Activated CD4-positive, alpha-beta T cell treated with anti-CD3 and anti-CD28 coated beads, Interleukin-10, Interleukin-2, amounts not matched to agents 100 ng/mL and 50 ng/mL, durations not matched to agents 16 hours and 8 hours (primary cell): ENCODE measurements at regions not wholly inside any gene's neighbourhood (a gene's known extent, or its start where the extent isn't known, plus 50 kb on each side); places are given as distances from the start of the nearest gene placed in this dataset.
"Not testable (repeated sequence)": the region's sequence is repeated elsewhere in the genome, so short reads cannot be mapped to it uniquely, and the experiment has no call there.

Experiments
- DNase-seq: peaks from one replicate; pipeline ENCODE4 v3.0.0-alpha.2; 2020

DNA sequence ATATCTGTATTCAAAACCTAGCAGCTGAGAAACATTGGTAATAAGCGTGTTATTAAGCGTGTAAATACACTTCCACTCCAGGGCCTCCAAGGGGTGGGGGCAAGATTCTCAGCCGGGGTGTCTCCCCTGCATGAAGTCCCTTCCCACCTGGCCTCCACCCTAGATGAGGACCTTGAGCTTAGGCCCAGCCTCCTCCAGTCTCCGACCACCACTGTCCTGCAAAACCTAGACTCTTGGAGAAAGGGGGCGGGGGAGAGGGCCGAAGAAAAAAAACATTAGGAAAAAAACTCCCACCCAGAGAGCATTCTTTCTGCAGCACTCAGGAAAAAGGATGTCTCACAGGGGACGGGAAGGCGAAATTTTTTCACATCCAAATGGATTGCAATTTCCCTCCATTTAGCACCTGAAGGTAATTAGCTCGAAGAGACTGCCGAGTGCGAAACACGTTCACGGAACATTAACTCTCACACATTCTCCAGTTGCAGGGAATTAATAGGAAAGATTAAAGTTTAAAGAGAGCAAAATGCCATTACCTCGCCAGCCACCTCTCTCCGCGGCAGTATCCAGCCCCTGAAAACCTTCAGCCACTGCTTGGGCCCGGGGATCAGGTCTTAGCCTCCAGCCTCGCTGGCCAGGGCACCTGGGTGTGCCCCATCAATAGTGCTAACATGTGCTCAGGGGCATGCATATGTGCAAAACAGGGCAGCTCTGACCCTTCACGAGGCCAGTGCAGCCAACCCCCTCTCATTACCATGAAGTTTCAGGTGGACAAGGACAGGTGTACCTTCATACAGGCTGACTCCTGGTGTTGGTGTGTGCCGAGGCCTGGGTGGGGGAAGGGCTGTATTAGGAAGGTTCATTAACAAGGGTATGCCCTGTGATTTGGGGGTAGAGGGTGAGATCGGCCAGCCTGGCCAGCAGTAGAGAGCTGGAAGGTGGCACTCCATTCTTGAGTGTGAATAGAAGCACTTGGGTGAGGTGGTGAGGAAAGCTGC, 77.2 kb downstream of the HIF1AN start:
- no peak for DNase-seq

DNA sequence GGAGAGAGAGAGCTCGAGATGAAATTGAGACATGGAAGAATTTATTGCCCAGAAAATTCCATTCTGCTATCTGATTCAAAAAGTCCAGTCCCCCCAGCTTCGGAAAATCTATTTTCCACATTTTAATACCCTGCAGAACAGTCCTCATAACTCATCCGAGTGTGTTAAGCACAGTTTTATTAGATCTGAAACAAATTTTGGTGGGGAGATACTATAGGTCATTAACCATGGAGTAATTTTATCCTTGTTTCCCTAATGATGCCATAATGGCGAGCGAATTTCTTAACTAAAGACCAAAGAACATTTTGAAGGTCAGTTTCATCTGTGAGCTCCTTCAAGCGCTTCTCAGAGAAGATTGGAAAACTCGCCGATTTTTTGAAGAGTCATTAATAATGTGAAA, 78.1 kb downstream of the HIF1AN start:
- DNase-seq, result no peak

DNA sequence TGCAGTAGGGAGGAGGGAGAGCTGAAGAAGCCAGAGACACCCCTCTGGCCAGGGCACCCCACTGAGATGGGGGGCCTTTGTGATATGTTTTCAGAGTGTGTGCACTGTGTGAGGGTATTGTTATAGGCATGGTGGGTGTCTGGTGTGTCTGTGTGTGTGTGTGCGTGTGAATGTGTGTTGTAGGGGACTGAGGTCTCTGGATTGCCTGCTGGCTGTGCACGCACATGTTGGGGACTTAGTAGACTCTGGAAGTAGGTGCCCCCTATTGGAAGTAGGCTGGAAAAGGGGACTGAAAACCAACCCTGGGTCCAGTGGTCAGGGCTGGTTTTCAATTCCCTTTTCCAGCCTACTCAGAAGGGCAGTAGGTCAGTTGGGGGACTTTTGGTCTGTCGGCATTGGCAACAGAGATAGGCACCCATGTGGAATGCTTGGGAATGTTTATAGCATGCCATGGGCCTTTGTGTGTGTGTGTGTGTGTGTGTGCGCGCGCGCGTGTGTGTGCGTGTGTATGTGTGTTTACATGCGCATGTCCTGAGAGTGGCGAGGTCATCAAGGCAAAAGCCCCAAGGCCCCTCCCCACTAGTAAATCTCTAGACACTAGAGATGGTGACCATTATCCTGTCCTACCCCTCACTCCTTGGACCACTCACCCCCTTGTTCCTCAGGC, 78.8 kb downstream of the HIF1AN start:
- no peak for DNase-seq

DNA sequence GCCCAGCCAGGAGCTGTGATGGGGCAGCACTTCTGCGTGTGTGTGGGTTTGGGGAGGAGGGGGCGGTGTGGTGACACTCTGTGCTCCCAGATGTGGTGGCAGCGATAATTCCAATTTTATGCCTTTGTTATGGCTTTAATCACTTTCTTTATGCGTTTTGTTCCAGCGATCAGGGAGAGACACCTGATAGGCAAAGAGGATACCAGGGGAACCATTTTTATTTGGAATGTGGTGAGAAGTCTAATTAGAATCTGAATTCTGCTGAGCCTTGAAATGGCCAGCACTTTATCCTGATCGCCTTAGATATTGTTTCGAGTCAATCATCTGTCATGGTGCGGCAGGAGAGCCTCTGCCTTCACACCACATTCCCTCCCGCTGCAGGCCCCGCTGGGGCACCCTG, 79.5 kb downstream of the HIF1AN start:
- no peak for DNase-seq

DNA sequence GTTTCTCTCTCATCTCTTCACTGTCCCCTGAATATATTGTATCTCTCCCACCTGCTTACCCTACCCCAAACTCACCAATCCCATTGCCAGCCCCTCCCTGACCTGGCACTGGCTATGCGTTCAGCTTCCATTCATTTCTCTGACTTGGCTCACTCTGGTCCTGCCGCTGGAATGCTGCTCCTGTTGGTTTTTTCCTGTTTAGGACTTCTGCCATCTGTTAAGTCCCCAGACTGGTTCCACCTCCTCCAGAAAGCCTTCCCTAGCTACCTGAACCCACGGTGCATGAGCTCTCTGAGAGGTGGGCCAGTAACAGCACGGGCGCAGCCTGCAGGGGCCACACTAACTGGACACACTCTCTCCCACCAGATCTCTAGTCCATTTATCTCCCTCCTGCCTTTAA, 80.2 kb downstream of the HIF1AN start:
- DNase-seq, result no peak

DNA sequence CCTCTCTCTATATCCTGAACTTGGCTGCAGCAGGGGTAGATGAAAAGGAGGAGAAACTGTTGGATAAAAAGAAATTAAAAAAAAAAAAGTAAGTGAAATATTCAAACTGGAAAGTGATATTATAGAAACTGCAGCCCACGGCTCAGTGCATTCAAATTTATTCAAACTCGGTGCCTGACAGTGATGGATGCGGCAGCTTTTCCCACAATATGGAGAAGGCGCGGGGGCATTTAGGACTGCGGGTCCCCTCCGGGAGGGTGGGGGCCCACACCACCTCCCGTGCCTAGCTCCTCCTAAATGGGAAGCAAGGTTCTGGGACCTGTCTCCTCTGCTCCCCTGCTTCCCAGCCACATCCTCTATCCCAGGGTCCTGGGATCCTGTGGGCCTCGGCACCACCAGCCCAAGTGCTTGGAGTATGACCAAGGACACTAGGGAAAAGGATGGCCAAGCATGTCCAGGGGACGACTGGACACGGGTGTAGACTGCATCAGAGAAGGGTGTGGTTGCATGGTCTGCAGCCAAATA, 82.4 kb downstream of the HIF1AN start:
- DNase-seq, result no peak

DNA sequence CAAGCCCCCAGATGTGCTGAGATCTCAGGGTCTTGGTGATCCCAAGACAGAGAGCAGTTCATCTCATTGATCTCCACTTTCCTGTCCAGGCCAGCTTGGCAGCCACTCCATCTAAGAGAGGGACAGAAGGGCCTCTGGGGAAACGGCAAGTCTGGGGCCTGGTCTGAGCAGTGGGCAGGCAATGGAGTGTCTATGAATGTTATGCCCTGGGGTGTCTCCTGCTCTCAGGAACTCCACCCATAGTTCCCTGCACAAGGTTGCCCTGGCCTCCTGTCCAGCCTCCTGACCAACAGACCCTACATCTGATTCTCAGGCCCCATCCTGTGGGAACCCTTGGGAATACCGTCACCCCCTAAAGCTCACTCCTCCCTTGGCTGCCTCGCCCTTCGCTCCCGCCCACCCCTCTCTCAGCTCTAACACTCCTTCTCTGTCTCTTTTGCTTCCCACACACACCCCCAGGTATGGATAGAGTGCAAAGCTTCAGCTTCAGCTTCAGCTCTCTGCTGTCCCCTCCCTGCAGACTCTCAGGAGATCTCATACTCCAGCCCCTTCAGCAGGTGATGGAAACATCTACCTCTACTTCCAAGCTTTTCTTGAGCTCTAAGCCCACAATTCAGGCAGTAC, 83.0 kb downstream of the HIF1AN start:
- DNase-seq, result no peak

DNA sequence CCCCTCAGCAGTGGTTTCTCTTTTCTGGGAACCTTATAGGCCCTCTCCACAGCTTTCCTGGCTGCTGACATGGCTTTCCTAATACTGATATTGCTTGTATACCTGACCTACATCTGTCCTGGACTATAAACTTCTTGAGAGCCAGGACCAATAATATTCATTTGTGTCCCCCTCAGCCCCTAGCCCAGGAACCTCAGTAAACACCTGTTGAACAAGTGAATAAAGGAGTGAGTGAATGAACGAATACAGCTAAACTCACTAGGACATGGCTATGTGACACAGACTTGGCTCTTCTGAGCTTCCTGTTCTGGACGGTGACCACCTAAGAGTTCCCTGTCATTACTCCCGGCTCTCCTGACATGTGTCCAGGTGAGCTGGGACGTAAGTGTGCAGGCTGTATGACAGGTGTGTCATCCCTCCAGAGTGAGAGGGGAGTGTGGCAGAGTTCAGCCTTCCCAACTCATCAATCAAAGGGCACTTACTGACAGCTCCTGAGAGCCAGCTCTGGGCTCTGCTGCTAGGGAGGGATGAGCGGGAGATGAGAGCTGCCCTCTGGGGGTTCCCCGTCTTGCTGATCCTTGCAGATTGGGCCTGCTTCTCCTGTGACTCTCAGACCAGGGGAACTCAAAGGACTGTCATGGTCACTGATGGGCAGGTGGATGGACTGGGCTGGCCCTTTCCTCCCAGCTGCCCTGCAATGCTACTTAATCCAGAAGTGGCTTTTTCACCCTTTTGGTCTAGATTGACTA, 84.5 kb downstream of the HIF1AN start:
- DNase-seq, result no peak

DNA sequence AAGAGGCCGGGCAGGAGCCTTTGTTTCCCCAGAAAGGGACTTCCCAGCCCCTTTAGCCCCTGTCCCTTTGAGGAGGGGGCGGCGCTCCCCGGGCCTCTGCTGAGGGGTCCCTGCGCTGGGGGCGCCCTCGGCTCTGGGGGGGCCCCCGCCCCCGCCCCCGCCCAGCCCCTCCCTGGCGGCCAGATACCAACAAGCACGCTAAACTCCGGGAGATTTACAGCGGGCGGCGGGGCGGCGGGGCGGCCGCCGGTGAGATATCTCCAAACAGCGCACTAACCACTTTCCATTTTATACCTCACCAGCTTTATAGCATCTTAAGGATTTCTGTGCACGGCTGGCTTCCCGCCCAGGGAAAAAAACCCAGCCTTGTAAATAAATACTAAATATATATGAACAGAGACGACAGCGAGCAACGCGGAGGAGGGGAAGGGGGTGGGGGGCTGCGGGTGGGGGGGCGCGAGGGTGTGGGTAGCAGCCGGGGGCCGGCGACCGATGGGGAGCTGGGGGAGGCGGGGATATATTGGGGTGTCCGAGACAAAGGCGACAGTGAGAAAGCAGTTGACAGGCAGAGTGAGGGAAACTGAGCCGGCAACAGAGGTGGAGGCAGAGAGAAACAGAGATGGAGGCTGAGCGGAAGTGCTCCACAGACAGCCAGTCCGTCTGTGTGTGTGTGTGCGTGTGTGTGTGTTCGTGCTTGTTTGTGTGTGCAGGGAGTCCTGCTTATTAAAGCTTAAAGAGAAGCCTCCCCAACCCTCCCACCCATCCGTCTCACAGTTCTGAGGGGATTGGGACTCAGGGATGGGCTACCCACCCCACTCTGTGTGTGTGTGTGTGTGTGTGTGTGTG, 85.8 kb downstream of the HIF1AN start:
- DNase-seq, result peak; percentile 15

DNA sequence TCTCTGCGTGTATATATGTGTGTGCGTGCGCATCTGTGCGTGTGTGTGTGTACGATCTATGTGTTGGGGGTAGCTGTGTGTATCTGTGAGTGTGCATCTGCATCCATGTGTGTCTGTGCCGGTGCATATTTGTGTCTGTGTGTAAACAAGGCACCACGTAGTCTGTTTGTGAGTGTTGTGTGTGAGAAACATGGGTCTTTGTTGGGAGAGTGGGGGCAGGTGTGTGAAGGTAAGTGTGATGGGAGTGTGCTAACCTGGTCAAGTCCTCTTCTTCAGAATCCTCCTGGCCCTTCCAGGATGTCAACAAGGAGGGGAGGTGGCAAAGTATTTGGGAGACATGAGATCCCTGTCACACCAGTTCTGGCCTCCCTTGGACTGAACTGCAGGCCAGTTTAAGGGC, 87.2 kb downstream of the HIF1AN start:
- no peak for DNase-seq

DNA sequence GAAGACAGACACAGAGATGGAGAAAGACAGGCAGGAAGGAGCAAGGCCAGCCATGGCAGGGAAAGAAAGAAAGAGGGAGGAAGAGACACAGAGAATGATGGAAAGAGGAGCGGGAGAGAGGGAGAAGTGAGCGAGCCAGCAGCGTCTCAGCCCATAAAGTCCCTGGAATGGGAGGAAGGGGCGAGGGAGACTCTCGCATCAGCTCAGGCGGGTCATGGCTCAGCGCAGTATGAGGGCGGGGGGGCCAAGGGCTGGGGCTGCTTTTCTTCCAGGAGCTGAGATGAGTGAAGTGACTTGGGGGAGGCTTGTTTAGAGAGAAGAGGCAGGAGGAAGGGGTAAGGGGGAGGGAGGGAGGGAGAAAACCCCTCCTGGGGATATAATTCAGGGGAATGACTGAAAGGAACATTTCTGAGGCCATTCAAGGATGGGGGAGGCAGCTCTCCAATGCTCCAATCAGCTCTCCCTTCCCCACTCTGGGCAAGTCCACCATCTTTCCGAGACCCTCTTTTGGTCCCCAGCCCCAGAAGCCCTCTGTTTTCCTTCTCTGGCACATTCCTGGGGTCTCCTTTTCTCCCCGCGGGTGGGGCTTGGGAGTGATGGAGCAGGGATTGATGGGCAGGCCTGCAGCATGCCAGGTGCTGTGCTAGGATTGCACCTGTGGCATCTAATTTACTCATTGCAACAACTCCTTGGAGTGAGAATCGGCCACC, 87.9 kb downstream of the HIF1AN start:
- DNase-seq, result no peak

DNA sequence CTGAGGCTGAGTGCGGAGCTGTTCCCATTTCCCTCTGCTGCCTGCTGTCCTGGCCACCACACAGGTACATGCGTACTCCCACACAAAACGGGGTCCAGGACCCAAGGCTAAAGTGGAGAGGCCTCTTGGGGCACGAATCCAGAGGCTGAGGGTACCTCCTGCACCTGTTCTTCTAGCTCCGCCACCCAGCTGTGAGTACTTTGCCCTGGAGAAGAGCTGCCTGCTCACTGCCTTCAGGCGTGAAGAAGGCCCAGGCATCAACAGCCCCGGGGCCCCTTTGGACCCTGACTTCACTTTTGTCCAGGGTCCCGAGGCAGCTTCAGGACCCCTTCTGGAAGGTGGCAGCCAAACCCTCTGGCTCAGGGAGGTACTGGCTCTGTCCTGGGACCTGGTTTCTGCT, 88.6 kb downstream of the HIF1AN start:
- DNase-seq, result no peak

DNA sequence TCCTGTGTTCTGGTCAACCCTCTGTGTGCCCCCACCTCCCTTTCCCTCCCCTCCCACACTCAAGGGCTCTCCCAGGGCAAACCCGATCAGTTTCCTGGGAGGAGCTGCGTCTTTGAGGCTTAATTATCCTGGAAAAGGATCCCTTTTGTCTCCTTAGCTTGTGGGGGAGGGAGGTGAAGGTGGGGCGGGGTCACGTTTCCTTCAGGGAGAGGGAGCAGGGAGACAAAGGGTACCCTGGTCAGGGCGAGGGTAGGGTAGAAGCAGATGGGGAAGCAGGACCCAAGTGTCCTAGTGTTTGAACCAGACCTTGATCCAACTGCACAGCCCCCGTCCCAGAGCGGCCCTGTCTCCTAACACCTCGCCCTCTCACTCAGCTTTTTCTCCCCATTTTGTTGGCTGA, 90.1 kb downstream of the HIF1AN start:
- DNase-seq, result no peak

DNA sequence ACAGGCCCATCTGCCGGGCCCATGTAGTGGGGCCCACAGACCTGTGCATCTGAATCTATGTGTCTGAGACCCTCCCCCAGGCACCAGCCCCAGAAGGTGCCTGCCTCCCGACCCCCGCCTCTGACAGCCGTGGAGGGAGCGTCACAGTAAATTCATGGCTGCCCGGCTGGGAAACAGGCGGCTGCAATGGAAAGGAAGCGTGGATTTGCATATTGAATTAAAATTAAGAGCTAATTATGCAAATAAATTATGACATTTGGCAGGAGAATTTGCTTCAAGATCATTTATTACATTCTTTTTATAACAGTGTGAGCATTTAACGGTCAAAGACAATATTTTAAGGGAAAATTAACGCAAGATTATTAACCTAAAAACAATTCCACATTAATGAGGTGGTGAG, 92.3 kb downstream of the HIF1AN start:
- DNase-seq, result no peak

DNA sequence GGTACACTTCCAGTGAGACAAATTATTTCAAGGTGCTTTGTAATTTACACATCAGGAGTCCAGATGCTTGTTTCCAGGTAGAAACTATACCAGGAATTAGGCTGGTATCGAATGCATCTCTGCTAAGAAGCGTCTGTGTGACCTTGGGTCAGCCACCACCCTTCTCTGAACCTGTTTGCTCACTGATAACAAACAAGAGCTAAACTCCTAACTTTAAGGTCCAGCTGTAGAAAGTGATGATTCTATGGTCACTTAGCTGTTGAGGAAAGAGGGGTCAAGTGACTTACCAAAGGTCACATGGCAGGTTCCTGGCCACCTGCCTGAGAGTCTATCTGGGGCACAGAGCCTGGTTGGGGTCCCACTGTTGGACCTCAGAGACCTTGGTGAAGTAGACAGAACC, 95.4 kb downstream of the HIF1AN start:
- no peak for DNase-seq

DNA sequence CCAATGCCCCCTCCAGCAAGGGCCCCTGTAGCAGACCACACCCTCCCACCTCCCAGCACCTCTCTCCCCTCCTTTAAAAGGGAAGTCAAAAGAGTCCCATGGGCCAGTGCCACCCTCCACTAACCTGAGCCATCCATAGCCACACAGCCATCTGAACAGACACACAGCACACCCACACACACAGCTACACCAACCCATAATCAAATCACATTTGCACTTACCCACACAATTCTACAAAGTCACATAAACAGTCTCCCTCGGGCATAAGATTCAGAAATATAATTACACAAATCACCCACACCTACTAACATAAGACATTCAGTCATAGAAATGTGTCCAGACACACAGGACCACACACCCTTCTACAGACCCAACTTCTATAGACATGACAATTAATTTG, 96.3 kb downstream of the HIF1AN start:
- DNase-seq, result no peak

DNA sequence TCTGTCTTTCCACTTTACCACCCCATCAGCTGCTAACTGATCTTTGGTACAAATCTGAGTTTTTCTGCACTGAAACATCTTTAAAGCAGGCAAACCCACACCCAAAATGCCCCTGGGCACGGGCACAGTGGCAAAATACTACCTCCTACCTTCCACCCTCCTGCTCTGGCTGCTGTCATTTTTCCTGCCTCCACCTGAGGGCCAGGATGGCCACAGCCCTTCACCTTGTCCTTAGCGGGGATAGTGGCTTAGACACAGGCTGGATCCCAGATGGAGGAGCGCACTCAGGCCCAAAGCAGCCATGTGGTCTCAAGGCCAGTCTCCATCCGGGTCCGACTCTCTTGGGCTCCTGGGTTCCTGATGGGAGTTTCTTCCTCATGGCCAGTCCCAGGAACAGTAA, 98.3 kb downstream of the HIF1AN start:
- no peak for DNase-seq

DNA sequence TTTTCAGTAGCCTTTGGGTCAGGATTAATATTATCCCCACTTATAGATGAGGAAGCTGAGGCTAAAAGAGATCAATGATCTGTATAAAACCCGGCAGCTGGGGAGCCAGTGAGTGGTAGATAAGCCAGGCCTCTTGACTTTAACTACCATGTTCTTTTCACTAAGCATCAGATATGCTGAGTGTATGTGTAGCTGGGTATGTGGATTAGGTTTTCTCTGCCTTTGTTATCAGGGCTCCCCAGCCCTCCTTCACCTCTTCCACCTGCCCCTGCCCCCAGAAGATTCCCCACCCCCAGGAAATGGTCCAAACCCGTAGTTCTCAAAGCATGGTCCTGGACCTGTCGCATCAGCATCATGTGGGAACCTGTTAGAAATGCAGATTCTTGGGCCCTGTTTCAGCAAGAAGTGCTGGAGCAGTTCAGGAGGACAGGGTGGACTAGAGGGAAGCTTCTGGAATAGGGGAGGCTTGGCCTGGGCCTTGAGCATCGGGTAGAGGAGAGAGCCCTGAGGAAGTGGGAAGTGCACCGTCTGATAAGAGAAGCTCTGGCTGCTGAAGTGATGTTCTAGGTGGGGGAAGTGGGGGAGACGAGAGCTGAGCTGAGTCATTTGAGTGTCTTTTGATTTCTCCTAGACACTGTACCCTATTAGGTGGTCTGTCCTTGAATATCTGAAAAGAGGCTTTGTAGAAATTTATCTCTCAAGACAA, 101.3 kb downstream of the HIF1AN start:
- no peak for DNase-seq

DNA sequence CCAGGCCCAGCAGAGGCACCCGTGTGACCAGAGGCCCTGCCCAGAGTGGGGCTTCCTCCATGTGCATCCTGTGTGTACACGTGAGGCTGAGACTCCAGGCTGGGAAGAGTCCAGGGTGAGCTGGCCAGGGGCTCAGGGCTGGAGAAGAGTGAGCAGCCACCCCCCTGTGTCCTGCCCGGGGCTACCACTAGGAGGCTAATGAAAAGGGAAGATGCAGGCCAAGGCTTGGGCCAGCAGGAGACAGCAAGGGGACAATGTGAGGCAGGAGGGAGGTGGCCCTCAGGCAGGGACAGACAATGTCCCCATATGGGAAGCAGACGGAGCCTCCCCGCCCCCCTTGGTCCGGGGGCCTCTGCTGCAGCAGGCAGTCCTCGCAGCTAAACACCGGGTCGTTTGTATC, 102.0 kb downstream of the HIF1AN start:
- no peak for DNase-seq

DNA sequence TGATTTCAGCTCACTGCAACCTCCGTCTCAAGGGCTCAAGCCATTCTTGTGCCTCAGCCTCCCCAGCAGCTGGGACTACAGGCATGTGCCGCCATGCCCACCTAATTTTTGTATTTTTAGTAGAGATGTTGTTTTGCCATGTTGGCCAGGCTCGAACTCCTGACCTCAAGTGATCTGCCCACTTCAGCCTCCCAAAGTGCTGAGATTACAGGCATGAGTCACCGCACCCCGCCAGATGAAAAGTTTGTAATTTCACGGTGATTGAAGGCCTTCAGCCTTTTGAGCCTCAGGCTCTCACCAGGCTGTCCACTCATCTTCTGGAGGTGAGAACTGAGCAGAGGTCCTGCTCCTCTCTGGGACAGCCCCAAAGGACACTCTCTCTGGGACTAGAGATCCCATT, 103.2 kb downstream of the HIF1AN start:
- not testable (repeated sequence) for DNase-seq
